ENCODE measurements at regions not wholly inside any gene's neighbourhood (a gene's known extent, or its start where the extent isn't known, plus 50 kb on each side); places are given as distances from the start of the nearest gene placed in this dataset.
"Not testable (repeated sequence)": the region's sequence is repeated elsewhere in the genome, so short reads cannot be mapped to it uniquely, and the experiment has no call there.

- H3K27ac ChIP-seq: no peak overlapping the region
- H3K4me1 ChIP-seq: no peaks in the 10 kb centered on the region
- no peak overlapping the region for H3K4me3 ChIP-seq
- TF ChIP-seq CTCF (IDR thresholded peaks at IDR 0.05): no peak
- TF ChIP-seq POLR2A (IDR thresholded peaks at IDR 0.05): no peak
- no peaks in the 10 kb centered on the region for H3K9me3 ChIP-seq
- DNase-seq: no peak
- H3K36me3 ChIP-seq: no peaks in the 10 kb centered on the region
- H3K27me3 ChIP-seq: no peaks in the 10 kb centered on the region
Measured at GRCh38 chr11:46181387-46181786, 60.1 kb upstream of the PHF21A start.

DNA sequence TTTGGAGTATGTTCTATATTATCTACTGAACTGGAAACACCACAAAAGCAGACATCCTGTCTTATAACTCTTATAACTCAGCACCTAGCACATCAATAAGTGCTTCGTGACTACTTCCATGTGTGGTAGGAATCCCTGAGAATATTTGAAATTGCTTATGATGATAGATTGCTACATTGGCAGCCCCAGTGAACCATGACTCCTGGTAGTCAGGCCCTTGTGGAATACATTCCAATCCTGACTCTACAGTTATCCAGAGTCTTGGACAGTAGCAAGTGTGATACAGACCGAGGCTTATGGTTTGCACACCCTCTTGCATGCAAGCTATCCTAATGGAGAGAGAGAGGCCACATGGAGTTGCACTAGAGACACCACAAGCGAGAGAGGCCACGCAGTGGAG, 59.5 kb upstream of the PHF21A start:
- Histone ChIP-seq H3K9me3 (no peaks in the 10 kb centered on the region), H3K4me1 (no peaks in the 10 kb centered on the region), H3K4me3 (no peak overlapping the region), H3K36me3 (no peaks in the 10 kb centered on the region), H3K27me3 (no peaks in the 10 kb centered on the region), H3K27ac (no peak overlapping the region)
- no peak for DNase-seq
- TF ChIP-seq CTCF (IDR thresholded peaks at IDR 0.05) (no peak), POLR2A (IDR thresholded peaks at IDR 0.05) (no peak)

DNA sequence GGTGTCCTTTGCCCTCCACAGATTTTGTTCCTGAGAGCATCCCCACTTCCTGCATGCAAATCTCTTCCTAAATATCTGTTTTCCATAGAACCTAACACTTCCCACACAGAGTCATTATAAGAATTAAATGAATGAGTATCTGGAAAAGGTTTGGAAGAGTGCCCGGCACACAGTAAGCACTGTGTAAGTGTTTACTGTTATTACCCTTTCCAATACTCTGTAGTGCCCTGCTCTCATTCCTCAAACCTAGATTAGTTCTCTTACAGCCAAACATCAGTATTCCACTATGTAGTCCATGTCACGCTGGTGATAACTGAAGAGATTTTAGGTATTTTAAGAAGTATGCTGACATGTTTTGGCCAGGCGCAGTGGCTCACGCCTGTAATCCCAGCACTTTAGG, 57.3 kb upstream of the PHF21A start:
- H3K36me3 ChIP-seq: no peaks in the 10 kb centered on the region
- H3K9me3 ChIP-seq: no peaks in the 10 kb centered on the region
- TF ChIP-seq POLR2A (IDR thresholded peaks at IDR 0.05) (no peak), CTCF (IDR thresholded peaks at IDR 0.05) (no peak)
- no peaks in the 10 kb centered on the region for H3K4me1 ChIP-seq
- no peak overlapping the region for H3K4me3 ChIP-seq
- no peaks in the 10 kb centered on the region for H3K27me3 ChIP-seq
- H3K27ac ChIP-seq: no peak overlapping the region
- DNase-seq: no peak

- H3K9me3 ChIP-seq: no peaks in the 10 kb centered on the region
- no peaks in the 10 kb centered on the region for H3K36me3 ChIP-seq
- H3K4me3 ChIP-seq: no peak overlapping the region
- TF ChIP-seq CTCF (IDR thresholded peaks at IDR 0.05): no peak
- TF ChIP-seq POLR2A (IDR thresholded peaks at IDR 0.05): no peak
- no peaks in the 10 kb centered on the region for H3K4me1 ChIP-seq
- no peaks in the 10 kb centered on the region for H3K27me3 ChIP-seq
- H3K27ac ChIP-seq: no peak overlapping the region
- DNase-seq: no peak
Measured at GRCh38 chr11:46176421-46176820, 55.2 kb upstream of the PHF21A start.

DNA sequence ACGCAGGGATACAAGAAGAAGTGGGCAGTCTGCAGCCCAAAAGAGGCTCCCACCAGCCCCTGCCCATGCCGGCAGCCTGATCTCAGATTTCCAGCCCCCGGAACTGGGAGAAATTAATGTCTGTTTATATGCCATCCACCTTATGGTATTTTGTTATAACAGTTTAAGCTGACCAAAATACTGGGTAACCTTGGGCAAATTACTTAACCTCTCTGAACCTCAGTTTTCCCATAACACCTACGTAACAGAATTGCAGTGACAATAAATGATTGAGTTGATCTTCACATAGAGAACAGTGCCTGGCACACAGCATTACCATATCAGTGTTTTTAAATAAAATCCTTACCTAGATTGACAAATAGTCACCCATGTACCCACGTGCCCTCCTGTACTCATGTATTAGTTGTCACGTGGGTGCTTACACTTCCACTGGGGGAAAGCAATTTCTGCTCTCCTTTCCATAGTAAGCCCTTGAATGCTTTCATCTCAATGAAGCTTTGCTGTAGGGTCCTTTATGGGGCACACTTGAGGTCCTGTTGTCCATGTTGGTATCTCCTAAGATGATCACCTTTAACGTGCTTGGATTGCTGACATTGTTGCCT, 54.2 kb upstream of the PHF21A start:
- DNase-seq: no peak
- no peaks in the 10 kb centered on the region for H3K36me3 ChIP-seq
- H3K27me3 ChIP-seq: no peaks in the 10 kb centered on the region
- no peaks in the 10 kb centered on the region for H3K4me1 ChIP-seq
- TF ChIP-seq CTCF (IDR thresholded peaks at IDR 0.05): no peak
- no peak for TF ChIP-seq POLR2A (IDR thresholded peaks at IDR 0.05)
- H3K27ac ChIP-seq: no peak overlapping the region
- no peaks in the 10 kb centered on the region for H3K9me3 ChIP-seq
- no peak overlapping the region for H3K4me3 ChIP-seq

- H3K27me3 ChIP-seq, H3K4me1 ChIP-seq, H3K36me3 ChIP-seq, H3K27ac ChIP-seq, H3K9me3 ChIP-seq, H3K4me3 ChIP-seq, DNase-seq: not testable (repeated sequence)
Measured at GRCh38 chr11:46171693-46172092, 50.4 kb upstream of the PHF21A start.

All from Peyer's patch (tissue), 4 donors.